ENCODE measurements at regions not wholly inside any gene's neighbourhood (a gene's known extent, or its start where the extent isn't known, plus 50 kb on each side); places are given as distances from the start of the nearest gene placed in this dataset.
"Not testable (repeated sequence)": the region's sequence is repeated elsewhere in the genome, so short reads cannot be mapped to it uniquely, and the experiment has no call there.

DNA sequence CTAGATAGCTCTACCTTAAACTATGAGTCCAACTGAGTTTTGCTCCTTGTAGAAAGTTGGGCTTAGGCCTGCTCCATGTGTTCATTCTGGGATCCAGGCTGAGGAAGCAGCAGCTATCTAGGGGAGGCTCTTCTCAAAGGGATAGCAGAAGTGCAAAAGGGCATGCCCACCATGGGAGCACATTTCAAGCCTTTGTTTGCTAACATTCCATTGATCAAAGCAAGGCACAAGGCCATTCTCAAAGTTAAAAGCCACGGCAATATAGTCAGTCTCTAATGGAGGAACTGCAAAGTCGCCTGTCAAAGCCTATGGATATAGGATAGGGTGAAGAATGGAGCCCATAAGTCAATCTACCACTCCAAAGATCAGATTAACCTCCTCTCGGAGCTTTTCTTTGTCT is 488.1 kb upstream of the ARX start:
- Histone ChIP-seq H3K4me1 (ENCODE audit: insufficient read depth, low read length) (no peaks in the 10 kb centered on the region), H3K9me3 (ENCODE audit: control insufficient read depth in 1 of 2, insufficient read depth in 1 of 2, low read length in 2 of 2) (no peaks in the 10 kb centered on the region), H3K4me3 (ENCODE audit: low read length) (no peak overlapping the region), H3K27me3 (ENCODE audit: control insufficient read depth in 1 of 2, insufficient read depth in 2 of 2, low read length in 2 of 2) (no peaks in the 10 kb centered on the region), H3K36me3 (ENCODE audit: insufficient read depth, low read length) (no peaks in the 10 kb centered on the region), H3K27ac (ENCODE audit: low read depth in 1 of 2, low read length in 2 of 2) (no peak overlapping the region)
- intact Hi-C loops (cut with DNase I, micrococcal nuclease) = no loop called here
- ChIA-PET POLR2A (no interaction called here), CTCF (no interaction called here)
- no peak for DNase-seq
- Mint-ChIP-seq H3K36me3 (ENCODE audit: low read depth) (no peaks in the 10 kb centered on the region), H3K4me3 (no peak overlapping the region), H3K9me3 (peaks cover 5% of the 10 kb centered on the region), H3K27ac (no peak overlapping the region), H3K27me3 (no peaks in the 10 kb centered on the region), H3K4me1 (ENCODE audit: low read depth) (no peaks in the 10 kb centered on the region)
- TF ChIP-seq, protein P1, sequence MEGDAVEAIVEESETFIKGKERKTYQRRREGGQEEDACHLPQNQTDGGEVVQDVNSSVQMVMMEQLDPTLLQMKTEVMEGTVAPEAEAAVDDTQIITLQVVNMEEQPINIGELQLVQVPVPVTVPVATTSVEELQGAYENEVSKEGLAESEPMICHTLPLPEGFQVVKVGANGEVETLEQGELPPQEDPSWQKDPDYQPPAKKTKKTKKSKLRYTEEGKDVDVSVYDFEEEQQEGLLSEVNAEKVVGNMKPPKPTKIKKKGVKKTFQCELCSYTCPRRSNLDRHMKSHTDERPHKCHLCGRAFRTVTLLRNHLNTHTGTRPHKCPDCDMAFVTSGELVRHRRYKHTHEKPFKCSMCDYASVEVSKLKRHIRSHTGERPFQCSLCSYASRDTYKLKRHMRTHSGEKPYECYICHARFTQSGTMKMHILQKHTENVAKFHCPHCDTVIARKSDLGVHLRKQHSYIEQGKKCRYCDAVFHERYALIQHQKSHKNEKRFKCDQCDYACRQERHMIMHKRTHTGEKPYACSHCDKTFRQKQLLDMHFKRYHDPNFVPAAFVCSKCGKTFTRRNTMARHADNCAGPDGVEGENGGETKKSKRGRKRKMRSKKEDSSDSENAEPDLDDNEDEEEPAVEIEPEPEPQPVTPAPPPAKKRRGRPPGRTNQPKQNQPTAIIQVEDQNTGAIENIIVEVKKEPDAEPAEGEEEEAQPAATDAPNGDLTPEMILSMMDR (IDR thresholded peaks at IDR 0.05) = no peak
- no peak for ATAC-seq (ENCODE audit: poor library complexity)

- DNase-seq (no peak), ATAC-seq (ENCODE audit: poor library complexity) (no peak)
- no peak overlapping the region for H3K4me3 Mint-ChIP-seq
- no peaks in the 10 kb centered on the region for H3K27me3 Mint-ChIP-seq
- Histone ChIP-seq H3K27me3 (ENCODE audit: control insufficient read depth in 1 of 2, insufficient read depth in 2 of 2, low read length in 2 of 2) (no peaks in the 10 kb centered on the region), H3K9me3 (ENCODE audit: control insufficient read depth in 1 of 2, insufficient read depth in 1 of 2, low read length in 2 of 2) (no peaks in the 10 kb centered on the region), H3K4me1 (ENCODE audit: insufficient read depth, low read length) (no peaks in the 10 kb centered on the region), H3K36me3 (ENCODE audit: insufficient read depth, low read length) (no peaks in the 10 kb centered on the region), H3K27ac (ENCODE audit: low read depth in 1 of 2, low read length in 2 of 2) (no peak overlapping the region), H3K4me3 (ENCODE audit: low read length) (no peak overlapping the region)
- intact Hi-C loops (cut with DNase I, micrococcal nuclease) = no loop called here
- H3K36me3 Mint-ChIP-seq (ENCODE audit: low read depth) = no peaks in the 10 kb centered on the region
- peaks cover 5% of the 10 kb centered on the region for H3K9me3 Mint-ChIP-seq
- POLR2A ChIA-PET = no interaction called here
- H3K27ac Mint-ChIP-seq = no peak overlapping the region
- CTCF ChIA-PET = no interaction called here
- no peaks in the 10 kb centered on the region for H3K4me1 Mint-ChIP-seq (ENCODE audit: low read depth)
- TF ChIP-seq, protein P1 (IDR thresholded peaks at IDR 0.05) = no peak
These were observed 492.0 kb upstream of the ARX start for GRCh38 chrX:25507801-25508200.

DNA sequence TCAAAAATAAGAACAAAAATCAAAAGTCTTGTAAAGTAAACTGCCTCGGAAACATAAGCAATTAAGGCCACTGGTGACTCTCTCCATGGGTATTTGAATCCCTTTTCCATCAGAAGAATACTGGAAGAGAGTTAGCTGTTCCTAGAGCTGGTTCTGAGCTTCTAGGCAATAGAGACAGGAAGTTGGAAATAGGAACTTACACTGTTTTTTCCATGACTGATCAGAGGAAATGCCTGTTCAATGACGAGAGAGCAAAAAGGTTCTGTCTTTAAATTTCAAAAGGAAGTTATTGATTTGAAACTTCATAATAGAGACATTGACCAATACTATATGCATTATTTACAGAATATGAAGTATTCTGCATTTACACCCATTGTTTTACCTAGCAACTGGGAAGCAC is 503.5 kb upstream of the ARX start:
- no peaks in the 10 kb centered on the region for H3K27me3 Mint-ChIP-seq
- H3K27ac Mint-ChIP-seq = no peak overlapping the region
- DNase-seq (no peak), ATAC-seq (ENCODE audit: poor library complexity) (no peak)
- H3K36me3 Mint-ChIP-seq (ENCODE audit: low read depth) = no peaks in the 10 kb centered on the region
- TF ChIP-seq, protein P1 (IDR thresholded peaks at IDR 0.05) = no peak
- H3K4me1 Mint-ChIP-seq (ENCODE audit: low read depth) = no peaks in the 10 kb centered on the region
- no peak overlapping the region for H3K4me3 ChIP-seq (ENCODE audit: low read length)
- POLR2A ChIA-PET = no interaction called here
- no peaks in the 10 kb centered on the region for H3K9me3 ChIP-seq (ENCODE audit: control insufficient read depth in 1 of 2, insufficient read depth in 1 of 2, low read length in 2 of 2)
- no peaks in the 10 kb centered on the region for H3K4me1 ChIP-seq (ENCODE audit: insufficient read depth, low read length)
- intact Hi-C loops (cut with DNase I, micrococcal nuclease) = no loop called here
- CTCF ChIA-PET = no interaction called here
- H3K36me3 ChIP-seq (ENCODE audit: insufficient read depth, low read length) = no peaks in the 10 kb centered on the region
- H3K9me3 Mint-ChIP-seq = no peaks in the 10 kb centered on the region
- H3K27ac ChIP-seq (ENCODE audit: low read depth in 1 of 2, low read length in 2 of 2) = no peak overlapping the region
- H3K27me3 ChIP-seq (ENCODE audit: control insufficient read depth in 1 of 2, insufficient read depth in 2 of 2, low read length in 2 of 2) = no peaks in the 10 kb centered on the region
- no peak overlapping the region for H3K4me3 Mint-ChIP-seq

GRCh38 chrX:25522443-25523010 is 506.8 kb upstream of the ARX start:
- POLR2A ChIA-PET; intact Hi-C loops (cut with DNase I, micrococcal nuclease); CTCF ChIA-PET; H3K4me1 Mint-ChIP-seq (ENCODE audit: low read depth); H3K4me1 ChIP-seq (ENCODE audit: insufficient read depth, low read length); H3K4me3 ChIP-seq (ENCODE audit: low read length); H3K27me3 ChIP-seq (ENCODE audit: control insufficient read depth in 1 of 2, insufficient read depth in 2 of 2, low read length in 2 of 2); H3K27ac Mint-ChIP-seq; H3K27me3 Mint-ChIP-seq; H3K4me3 Mint-ChIP-seq; H3K27ac ChIP-seq (ENCODE audit: low read depth in 1 of 2, low read length in 2 of 2); H3K9me3 Mint-ChIP-seq; H3K36me3 Mint-ChIP-seq (ENCODE audit: low read depth); H3K36me3 ChIP-seq (ENCODE audit: insufficient read depth, low read length); ATAC-seq (ENCODE audit: poor library complexity); H3K9me3 ChIP-seq (ENCODE audit: control insufficient read depth in 1 of 2, insufficient read depth in 1 of 2, low read length in 2 of 2); DNase-seq: not testable (repeated sequence)
